TTC549 (cell line): ENCODE measurements at regions not wholly inside any gene's neighbourhood (a gene's known extent, or its start where the extent isn't known, plus 50 kb on each side); places are given as distances from the start of the nearest gene placed in this dataset.

Experiments
- FAIRE-seq: peaks from 2 replicates; lab custom pipeline; 2012; peaks lifted over from hg19 to GRCh38; lab: Jason Lieb, UNC

DNA sequence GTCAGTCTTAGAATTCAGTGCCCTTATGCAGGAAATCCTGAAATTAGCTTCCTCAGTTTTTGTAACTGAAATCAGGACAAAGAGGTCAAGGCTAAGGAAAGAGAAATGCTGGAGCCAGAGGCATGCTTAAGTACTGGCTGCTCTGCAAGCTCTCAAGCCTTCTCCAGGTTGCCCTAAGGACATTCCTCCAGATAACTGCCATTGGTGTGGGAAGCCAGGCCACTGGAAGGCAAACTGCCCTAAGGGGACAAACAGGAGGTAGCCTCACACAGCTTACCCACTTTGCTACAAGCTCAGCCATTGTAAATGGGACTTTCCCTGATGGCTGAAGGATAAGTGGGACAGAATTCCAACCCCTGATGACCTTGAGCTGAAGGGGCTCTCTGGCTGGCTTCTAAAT lies 606.9 kb upstream of the PCDH10 start:
- FAIRE-seq, result no peak

DNA sequence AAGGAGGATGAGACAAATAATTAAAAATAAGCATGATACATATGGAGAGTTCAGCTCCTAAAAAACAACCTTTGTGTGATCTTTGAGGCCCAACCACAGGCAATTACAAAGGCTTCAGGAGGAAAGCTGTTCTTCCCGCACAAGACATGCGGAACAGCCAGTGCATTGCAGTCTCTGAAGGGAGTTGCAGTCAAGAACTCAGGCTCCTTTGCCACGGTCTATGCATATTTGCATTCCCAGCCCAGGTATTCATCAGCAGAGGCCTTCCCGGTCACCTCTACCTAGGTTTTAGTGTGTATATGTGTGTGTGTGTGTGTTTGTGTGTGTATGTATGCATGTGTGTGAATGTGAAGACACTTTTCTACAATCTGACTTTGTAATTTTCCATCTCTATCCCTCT lies 600.6 kb upstream of the PCDH10 start:
- no peak for FAIRE-seq

DNA sequence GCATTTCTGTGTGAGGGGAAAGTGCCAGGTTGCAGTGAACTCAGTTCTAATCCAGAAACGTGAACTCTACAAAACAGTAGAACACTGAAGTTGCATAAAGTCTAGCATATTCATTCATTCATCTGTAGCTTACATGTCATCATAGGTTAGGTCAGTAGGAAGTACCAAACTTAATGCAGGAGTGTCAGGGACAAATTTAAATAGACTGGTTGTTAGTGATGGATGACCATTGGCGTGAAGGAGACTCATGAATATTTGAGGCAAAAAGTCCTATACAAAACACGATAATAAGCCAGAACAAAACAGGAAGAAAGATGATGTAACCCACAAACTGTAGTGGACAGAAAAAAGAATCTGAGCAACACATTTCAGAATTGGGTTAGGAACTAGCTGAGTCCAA lies 592.8 kb upstream of the PCDH10 start:
- FAIRE-seq, result no peak

DNA sequence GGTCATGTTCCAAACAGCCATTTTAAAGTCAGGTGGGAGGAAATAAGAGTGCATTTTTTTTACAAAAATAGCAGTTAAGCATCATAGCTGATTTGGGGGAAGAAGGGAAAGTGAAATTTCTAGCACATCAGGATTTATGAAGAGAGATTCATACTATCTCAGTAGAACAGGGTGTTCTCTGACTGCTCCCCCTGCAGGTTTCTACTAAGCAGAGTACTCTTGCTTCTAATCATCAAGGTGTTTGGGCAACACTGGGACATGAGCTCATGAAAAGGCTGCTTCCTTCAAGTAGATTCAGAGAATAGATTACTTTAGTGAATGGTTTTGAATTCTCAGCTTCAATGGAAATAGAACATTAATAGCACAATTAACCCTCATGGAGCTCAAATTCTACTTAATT lies 591.4 kb upstream of the PCDH10 start:
- FAIRE-seq, result no peak

DNA sequence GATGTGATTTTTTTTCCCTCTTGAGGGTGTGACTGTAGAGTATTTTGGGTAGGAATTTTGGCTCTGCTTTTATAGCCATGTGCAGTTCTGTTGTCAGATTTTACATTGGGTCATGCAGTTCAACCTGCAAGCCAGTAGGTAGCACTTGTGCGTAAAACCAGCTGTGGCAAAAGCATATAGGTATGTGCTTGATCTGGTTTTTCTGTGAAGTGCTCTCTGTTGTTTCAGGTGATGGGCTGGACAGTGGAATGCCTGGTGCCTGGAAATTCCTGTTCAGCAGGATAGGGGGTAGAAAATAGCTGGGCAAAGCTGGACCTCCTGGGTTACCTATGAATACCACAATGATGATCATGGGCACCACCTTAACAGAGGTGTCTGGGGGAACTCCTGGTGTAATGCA lies 584.2 kb upstream of the PCDH10 start:
- FAIRE-seq, result no peak

DNA sequence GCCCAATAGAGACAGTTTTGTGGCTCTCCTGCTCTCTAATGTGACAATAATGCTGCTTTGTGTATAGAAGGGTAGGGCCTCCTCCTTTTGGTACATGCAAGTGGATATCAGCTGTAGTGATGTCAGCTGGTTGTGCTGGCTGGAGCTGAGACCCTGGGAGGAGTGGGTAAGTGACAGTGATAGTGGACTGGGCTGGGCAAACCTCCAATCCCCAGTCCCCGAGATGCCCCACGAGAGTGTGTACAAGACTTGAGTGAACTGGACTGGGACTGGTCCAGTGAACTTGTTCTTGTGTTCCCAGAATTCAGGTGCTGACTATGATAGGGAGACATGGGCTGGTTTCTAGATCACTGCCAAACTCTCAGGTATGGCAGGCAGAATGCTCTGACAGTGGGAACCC lies 583.6 kb upstream of the PCDH10 start:
- FAIRE-seq, result no peak

DNA sequence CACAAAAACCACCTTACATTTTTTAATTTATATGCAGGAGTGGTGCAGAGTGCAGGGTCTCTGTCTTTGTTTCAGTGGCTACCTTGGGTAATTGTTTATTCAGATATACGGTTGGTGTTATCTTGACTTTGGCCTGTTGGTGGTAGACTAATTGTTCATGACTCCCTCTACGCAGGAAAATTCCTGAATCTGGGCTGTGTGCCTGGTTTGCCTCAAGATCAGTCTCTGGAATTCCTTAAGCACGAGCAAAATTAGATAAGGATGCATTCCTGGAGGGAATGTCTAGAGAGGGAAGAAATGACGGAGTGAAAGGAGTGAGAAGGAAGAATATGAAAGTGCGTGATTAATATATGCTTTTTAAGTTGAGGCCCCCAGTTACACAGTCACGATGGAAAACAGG lies 576.9 kb upstream of the PCDH10 start:
- FAIRE-seq, result no peak

DNA sequence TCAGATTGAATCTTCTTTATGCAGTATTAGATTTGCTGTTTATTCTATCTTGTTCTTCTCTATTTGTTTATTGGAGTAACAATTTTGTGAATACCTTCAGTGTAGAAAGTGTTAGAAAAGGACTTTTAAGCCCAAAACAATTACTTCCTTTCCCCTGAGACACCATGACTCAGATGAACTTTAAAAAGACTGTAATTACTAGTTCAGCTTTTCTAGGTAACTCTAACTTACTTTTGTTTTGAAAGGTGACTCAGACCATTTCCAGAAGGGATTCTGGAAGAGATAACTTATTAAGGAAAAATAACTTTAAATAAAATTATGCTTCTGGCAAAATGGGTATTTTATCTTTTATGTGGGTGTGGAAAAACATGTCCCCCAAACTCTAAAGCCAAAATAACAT lies 561.5 kb upstream of the PCDH10 start:
- no peak for FAIRE-seq

DNA sequence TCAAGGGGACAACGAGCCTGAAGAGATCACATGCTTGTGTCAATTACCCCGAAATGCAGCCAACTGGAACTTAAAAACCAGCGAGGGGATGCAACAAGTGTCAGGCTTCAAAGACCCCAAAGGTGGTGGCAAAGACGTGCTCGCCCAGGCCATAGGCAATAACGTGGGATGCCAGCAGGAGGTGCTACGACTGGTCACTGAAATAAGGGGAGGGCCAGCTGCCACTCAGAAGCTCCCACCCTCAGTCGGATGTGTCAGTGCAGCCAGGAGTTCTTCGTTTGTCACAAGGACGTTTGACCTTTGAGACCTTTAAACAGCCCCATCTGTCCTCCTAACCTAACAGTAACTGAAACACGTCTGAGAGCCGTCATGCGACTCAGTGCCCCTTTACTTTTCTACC lies 556.8 kb upstream of the PCDH10 start:
- no peak for FAIRE-seq

DNA sequence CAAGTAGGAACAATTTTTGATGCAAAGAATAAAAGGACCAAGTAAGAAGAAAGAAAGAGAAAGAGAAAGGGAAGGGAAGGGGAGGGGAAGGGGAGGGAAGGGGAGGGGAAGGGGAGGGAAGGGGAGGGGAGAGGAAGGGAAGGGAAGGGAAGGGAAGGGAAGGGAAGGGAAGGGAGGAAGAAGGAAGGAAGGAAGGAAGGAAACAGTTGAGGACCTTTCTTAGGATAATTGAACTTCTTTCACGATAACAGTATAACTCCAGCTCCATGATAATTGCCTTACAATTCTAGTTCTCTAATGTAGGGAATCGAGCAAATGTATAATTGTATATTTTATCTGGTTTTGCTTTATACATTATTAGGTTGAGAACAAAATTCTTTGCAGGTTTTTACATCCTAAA lies 556.2 kb upstream of the PCDH10 start:
- no peak for FAIRE-seq

DNA sequence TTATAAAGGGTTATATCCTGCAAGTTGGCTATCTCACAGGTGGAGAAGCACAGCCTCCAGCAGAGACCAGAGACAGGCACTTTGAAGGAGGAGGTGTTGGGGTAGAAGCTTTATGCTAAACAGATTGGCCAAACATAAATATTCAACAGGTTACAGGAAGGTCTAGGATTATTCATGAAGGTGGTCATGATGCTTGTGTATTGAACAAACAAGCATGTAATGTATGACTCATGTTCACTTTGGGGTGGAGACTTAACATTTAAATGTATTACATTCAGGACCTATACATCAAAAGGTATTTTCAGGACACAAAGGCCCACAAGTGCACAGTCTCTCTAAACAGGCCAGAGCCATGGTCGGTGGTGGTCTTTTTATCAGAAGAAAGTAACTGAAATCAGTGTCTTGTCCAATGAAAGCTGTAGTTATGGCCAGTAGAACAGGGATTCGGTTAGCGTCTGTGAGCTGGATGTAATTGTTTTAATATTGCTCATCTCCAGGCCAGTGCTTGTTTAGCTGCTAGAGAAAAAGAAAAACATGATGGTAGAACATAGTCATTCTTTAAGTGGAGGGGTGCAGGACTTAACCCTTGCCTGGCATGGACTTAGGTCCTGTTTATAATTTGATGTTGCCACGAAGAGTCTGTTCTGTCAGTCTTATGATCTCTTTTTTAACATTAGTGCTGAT lies 555.2 kb upstream of the PCDH10 start:
- FAIRE-seq, result no peak

DNA sequence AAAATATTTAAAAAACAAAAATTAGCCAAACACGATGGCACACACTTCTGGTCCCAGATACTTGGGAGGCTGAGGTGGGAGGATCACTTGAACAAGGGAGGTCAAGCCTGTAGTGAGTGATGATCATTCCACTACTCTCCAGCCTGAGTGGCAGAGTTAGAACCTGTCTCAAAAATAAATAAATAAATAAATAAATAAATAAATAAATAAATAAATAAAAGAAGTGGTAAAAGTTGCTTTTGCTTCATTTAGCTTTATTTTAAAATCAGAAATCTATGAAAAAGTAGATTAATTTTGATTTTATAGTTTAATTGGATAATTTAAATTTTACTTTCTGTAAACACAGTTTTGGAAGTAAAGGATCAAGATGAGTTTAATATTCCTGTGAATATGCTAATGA lies 552.9 kb upstream of the PCDH10 start:
- no peak for FAIRE-seq

DNA sequence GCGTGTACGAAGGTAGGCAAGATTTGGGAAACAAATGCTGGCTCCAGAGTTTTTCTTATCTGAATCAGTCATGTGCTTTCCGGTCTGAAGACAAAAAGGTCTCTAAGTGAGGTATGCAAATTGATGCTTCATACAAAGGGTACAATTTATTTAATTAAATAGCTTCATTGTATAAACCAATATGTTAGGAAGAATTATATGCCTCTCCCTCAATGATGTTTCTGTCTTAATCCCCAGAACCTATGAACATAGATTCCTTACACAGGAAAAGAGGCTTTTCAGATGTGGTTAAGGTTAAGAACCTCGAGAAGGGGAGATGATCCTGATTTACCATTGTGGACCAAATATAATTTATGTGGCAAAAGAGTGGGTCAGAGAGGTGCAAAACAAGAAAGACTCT lies 543.5 kb upstream of the PCDH10 start:
- FAIRE-seq, result no peak

DNA sequence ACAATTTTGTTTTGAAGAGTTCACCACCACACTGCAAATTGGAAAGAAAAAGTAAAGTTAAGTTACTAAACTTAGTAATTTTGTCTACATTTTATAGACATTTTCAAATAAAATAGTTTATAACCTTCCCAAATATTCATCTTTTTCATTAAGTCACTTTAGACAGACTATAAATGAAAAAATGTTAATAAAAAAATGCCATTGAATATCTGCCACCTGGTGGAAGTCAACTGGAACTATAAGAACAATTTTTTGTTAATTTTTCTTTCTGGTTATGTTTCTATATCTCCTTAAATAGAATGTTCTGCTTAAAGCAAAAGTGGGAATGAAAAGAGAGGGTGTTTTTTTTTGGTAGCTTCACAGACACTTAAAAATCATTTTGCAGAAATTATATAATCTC lies 534.4 kb upstream of the PCDH10 start:
- FAIRE-seq, result peak; percentile 53

DNA sequence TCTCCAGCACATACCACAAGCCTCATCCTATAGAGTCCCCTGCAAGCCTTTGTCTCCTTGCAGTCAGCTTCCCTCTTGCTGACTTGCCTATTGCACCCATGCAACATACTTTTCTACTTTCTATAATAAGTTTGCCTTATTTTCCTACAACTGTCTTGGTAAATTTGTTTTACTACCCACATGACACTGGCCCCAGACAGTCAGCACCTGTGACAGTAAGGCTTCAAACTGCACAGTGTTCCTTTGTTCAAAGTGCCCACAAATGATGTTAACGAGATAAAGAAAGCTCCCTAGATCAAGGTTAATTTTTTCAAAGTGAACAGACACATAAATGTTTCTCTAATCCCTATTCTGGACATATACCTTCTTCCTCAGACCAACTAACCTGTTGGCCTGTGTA lies 529.1 kb upstream of the PCDH10 start:
- no peak for FAIRE-seq

DNA sequence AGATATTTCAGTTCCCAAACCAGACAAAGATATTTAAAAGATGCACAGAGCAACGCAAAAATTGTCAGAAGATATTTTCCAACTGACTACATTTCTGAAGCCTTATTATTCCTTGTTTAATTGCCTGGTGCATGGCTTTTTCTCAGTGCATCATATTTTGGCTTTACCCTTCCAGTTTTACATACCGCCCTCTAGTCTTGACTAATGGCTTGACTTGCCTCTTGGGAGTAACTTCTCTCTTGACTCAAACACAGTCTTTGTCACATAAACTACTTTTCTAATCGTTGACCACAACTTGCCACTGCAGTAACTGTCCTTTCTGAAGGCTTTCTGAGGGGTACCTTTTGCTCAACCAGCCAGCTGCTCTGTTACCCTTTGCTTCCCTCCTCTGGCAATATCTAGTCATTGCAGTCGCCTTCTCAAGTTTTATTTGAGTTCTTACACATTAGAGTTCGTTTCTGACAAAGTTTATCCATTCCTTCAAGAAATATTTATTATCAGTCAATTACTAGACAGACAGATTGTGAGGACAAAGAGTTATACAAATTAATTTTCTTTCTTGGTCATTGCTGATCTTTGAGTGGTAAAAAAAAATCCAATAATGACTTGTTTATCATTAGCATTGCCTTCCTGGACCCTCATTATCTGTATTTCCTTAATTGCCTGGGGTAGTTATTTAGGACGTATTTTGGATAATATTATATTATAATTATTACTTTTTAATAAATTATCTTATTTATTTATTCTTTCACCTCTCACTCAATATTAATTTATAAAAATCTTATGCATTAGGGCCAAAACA lies 506.9 kb upstream of the PCDH10 start:
- peak; percentile 26 for FAIRE-seq

DNA sequence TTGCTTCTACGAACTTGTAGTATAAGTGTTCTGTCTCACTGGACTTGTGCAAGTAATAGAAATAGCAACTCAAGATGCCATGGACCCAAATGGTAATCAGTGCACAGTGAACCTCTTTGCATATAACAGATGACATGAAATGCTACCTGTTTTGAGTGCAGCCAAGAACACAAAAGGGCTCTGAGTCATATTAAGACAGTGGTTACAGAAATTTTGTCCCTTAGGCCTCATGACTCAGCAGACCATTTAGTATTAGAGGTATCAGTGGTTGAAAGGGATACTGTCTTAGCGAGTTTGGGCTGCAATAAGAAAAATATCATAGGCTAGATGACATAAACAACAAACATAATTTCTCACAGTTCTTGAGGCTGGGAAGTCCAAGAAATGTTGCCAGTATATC lies 502.9 kb upstream of the PCDH10 start:
- no peak for FAIRE-seq

DNA sequence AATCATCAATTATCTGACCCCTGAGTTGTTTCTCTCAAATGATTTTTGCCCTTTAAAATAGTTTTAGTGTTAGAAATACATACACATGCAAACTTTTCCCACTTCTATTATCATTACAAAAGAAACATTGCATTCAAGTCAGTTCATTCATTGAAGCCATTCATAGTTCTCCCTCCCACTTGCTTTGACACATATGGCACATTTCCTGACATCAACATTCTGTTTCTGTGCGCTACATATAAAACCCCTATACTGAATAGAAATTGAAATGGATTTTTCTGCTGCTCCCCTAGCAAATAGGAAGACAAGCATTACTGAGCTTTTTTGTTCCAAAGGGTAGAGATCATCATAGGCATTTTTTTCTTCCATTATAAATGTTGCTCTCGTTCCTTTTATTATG lies 497.9 kb upstream of the PCDH10 start:
- FAIRE-seq, result no peak

DNA sequence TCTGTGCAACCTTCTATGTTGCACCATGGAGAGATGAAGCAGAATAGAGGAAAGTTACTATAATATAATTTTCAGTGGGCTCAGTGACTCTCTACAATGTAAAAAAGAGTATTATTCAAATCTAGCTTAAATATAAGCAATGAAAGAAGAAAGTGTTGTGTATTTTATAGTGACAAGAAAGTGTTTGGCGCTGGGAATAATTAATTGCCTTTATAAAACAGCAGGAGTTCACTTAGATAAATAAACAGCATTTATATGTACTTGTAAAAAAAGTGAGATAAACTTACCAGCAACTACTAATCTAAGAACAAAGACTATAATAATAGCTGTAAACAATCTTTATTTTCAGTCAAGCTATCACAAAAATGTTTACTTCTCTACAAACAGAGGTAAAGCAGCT lies 488.9 kb upstream of the PCDH10 start:
- no peak for FAIRE-seq

DNA sequence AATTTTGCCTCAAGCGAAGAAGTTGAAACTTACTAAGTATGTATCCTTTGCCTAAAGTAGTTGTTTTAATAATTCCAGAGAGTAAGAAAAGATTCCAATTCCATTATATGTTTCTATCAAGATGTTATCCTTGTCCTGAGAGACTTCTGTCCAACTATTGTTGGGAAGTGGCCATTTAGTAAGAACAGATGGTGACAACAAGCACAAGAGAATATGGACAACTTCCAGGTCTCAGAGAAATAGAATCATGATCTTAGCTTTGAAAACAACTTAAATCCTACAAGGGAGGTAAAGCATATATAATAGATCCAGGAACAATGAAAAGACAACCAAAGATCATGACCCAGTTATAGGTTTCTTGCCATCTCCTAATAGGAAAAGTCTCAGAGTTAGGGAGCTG lies 486.6 kb upstream of the PCDH10 start:
- FAIRE-seq, result no peak

DNA sequence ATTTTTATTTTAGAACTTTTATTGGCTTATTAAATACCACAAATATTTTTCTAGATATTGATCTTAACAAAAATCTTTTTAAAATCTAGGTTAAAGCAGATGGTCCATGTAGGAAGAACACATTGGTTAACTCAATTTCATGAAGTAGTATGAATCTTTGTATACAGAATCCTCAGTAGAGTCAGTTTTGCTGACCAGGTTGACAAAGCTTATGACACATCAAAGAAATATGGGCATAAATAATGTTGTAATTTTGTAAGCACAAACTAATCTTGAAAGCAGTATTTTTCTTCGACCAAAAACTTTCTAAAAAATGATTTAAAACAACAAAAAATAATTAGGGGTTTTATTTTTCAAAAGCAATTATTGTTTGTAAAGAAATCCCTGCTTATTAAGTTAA lies 479.3 kb upstream of the PCDH10 start:
- FAIRE-seq, result no peak

DNA sequence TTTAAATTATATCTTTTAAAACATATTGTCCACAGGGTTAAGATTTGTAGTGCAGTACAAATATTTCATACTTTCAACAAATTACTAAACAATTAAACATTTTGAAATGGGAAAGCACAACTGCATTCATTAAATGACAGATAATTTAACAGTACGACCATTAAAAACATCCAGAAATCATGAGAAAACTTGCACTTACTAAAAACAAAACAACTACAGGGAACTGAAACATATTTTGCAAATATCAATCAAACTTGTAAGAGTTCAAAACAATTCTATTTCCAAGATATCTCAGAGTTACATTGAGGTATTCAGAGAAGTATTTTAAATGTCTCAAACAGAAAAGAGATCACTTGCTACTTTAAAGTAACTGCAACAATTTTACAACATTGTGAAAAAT lies 478.5 kb upstream of the PCDH10 start:
- FAIRE-seq, result no peak

DNA sequence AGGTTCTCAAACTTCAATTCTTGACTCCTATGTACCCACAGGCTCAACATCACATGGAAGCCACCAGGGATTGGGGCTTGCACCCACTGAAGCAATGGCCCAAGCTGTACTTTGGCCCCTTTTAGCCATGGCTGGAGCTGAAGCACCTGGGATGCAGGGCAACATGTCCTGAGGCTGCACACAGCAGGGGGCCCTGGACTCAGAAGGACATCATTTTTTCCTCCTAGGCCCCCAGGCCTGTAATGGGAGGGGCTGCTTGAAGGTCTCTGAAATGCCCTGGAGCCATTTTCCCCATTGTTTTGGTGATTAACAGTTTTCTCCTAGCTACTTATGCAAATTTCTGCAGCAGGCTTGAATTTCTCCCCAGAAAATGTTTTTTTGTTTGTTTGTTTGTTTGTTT lies 465.1 kb upstream of the PCDH10 start:
- no peak for FAIRE-seq

DNA sequence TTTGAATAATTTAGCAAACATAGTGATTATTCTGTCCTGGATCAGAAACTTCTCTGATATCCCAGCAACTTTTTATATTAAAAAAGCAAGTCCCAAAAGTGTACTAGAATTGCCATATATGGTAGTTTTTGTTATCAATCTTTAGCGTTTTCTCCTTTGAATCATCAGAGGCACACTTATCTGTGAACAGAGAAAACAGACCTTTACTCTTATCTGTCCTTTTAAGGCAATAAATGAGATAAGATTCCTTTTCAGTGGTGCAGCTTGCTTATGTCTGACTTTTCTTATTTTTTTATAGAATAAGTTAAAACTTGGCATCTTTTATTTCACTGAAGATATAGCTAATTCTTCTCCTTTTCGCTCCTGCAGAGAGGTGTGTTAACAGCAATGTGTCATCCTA lies 458.1 kb upstream of the PCDH10 start:
- FAIRE-seq, result no peak
